ENCODE measurements at regions not wholly inside any gene's neighbourhood (a gene's known extent, or its start where the extent isn't known, plus 50 kb on each side); places are given as distances from the start of the nearest gene placed in this dataset.

GRCh38 chr15:72927451-72927850 is 124.8 kb upstream of the NEO1 start:
- Histone ChIP-seq H3K9me3 (no peaks in the 10 kb centered on the region), H3K4me3 (no peak overlapping the region), H3K36me3 (no peaks in the 10 kb centered on the region), H3K27ac (no peak overlapping the region), H3K27me3 (no peaks in the 10 kb centered on the region), H3K4me1 (no peaks in the 10 kb centered on the region)
- WGBS, 2 donors (ENCODE audit: low coverage in 1 of 2) = 87 to 94% methylated on average over 2 of the region's 2 CpGs
- in situ Hi-C loops (cut with MboI; ENCODE audit: low pct_ligation_motif_present in 1 of 4, low pct_unique_long_range_greater_than_20kb in 1 of 4, low sequenced_read_pairs in 3 of 4) = no loop called here
- DNase-seq = no peak
- intact Hi-C loops (cut with DNase I; ENCODE audit: low total_unique reads) = no loop called here
- TF ChIP-seq POLR2AphosphoS5 (IDR thresholded peaks at IDR 0.05) (no peak), CTCF (IDR thresholded peaks at IDR 0.05) (no peak), POLR2A (IDR thresholded peaks at IDR 0.05) (no peak), EP300 (IDR thresholded peaks at IDR 0.05; ENCODE audit: low read depth) (no peak)

DNA sequence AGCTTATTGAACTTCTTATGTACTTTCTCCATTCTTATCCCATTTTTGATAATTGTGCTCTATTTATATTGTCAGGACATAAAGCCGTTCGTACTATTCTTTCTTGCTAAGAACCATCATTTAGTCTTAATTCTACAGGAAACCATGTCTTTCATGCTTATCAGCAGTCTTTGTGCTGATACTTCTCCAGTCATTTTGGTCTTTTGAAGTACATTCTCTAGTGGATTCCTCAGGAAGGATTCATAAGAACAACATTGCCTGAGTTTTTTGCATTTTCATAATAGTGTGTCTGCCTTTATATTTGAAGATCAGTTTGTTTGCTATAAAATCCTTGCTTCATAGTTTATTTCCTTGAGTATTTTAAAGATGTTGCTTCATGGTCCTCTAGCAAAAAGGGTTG is 126.6 kb upstream of the NEO1 start:
- in situ Hi-C loops (cut with MboI; ENCODE audit: low pct_ligation_motif_present in 1 of 4, low pct_unique_long_range_greater_than_20kb in 1 of 4, low sequenced_read_pairs in 3 of 4) (no loop called here), intact Hi-C loops (cut with DNase I; ENCODE audit: low total_unique reads) (no loop called here)
- H3K9me3 ChIP-seq = no peaks in the 10 kb centered on the region
- H3K4me3 ChIP-seq = no peak overlapping the region
- H3K4me1 ChIP-seq = peaks cover 0 to 2% (median 0%) of the 10 kb centered on the region in 4 donors
- DNase-seq = no peak
- H3K27ac ChIP-seq = no peak overlapping the region
- WGBS, 2 donors (ENCODE audit: low coverage in 1 of 2) = 79 to 88% methylated on average over 2 of the region's 2 CpGs
- no peak for TF ChIP-seq CTCF (IDR thresholded peaks at IDR 0.05)
- TF ChIP-seq POLR2A (IDR thresholded peaks at IDR 0.05) = no peak
- no peak for TF ChIP-seq POLR2AphosphoS5 (IDR thresholded peaks at IDR 0.05)
- TF ChIP-seq EP300 (IDR thresholded peaks at IDR 0.05; ENCODE audit: low read depth) = no peak
- H3K36me3 ChIP-seq = no peaks in the 10 kb centered on the region
- no peaks in the 10 kb centered on the region for H3K27me3 ChIP-seq

DNA sequence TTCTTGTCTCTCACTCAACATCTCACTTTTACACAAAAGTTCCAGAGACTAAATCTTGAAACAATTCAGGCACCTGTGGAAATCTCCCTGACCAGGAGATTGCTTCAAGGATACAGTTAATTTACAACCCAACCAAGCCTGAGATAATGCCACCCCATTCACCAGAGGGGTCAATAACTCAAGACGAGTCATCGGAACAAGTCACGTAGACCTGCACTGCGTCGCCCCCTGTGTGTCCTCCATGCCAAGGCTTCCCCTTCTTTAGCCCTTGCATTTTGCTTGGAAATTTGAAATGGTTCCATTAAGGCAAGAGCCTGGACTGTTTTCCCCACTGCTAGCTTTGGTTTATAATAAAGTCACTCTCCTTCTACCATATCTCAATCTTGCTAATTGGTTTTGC is 129.0 kb upstream of the NEO1 start:
- no peak overlapping the region for H3K4me3 ChIP-seq
- H3K27me3 ChIP-seq = no peaks in the 10 kb centered on the region
- intact Hi-C loops (cut with DNase I; ENCODE audit: low total_unique reads) (no loop called here), in situ Hi-C loops (cut with MboI; ENCODE audit: low pct_ligation_motif_present in 1 of 4, low pct_unique_long_range_greater_than_20kb in 1 of 4, low sequenced_read_pairs in 3 of 4) (no loop called here)
- no peaks in the 10 kb centered on the region for H3K9me3 ChIP-seq
- WGBS, 2 donors (ENCODE audit: low coverage in 1 of 2) = 83 to 85% methylated on average over 4 to 5 of the region's 5 CpGs
- no peak overlapping the region for H3K27ac ChIP-seq
- H3K4me1 ChIP-seq = peaks cover 0 to 19% (median 7%) of the 10 kb centered on the region in 4 donors
- H3K36me3 ChIP-seq = no peaks in the 10 kb centered on the region
- no peak for TF ChIP-seq POLR2AphosphoS5 (IDR thresholded peaks at IDR 0.05)
- TF ChIP-seq EP300 (IDR thresholded peaks at IDR 0.05; ENCODE audit: low read depth) = no peak
- no peak for TF ChIP-seq POLR2A (IDR thresholded peaks at IDR 0.05)
- TF ChIP-seq CTCF (IDR thresholded peaks at IDR 0.05) = no peak
- no peak for DNase-seq

GRCh38 chr15:72920551-72920950 is 131.7 kb upstream of the NEO1 start:
- in situ Hi-C loops (cut with MboI; ENCODE audit: low pct_ligation_motif_present in 1 of 4, low pct_unique_long_range_greater_than_20kb in 1 of 4, low sequenced_read_pairs in 3 of 4) = no loop called here
- intact Hi-C loops (cut with DNase I; ENCODE audit: low total_unique reads) = no loop called here
- no peaks in the 10 kb centered on the region for H3K27me3 ChIP-seq
- H3K36me3 ChIP-seq = no peaks in the 10 kb centered on the region
- no peak for DNase-seq
- H3K9me3 ChIP-seq = no peaks in the 10 kb centered on the region
- H3K4me1 ChIP-seq = peaks cover 0 to 19% (median 7%) of the 10 kb centered on the region in 4 donors
- no peak overlapping the region for H3K4me3 ChIP-seq
- TF ChIP-seq POLR2AphosphoS5 (IDR thresholded peaks at IDR 0.05) (no peak), EP300 (IDR thresholded peaks at IDR 0.05; ENCODE audit: low read depth) (no peak), CTCF (IDR thresholded peaks at IDR 0.05) (no peak), POLR2A (IDR thresholded peaks at IDR 0.05) (no peak)
- H3K27ac ChIP-seq = peak overlapping the region in 2 of 4 donors; percentile 31 to 32
